HG03378 (cell line): ENCODE measurements at regions not wholly inside any gene's neighbourhood (a gene's known extent, or its start where the extent isn't known, plus 50 kb on each side); places are given as distances from the start of the nearest gene placed in this dataset.

ENCODE experiments used
- ATAC-seq: cut with Tn5 transposase; IDR thresholded peaks from one replicate; pipeline ENCODE4 v1.9.1; 2021; ENCODE audit warnings: mild to moderate bottlenecking, moderate library complexity; ENCODE audit not compliant: unreplicated experiment

DNA sequence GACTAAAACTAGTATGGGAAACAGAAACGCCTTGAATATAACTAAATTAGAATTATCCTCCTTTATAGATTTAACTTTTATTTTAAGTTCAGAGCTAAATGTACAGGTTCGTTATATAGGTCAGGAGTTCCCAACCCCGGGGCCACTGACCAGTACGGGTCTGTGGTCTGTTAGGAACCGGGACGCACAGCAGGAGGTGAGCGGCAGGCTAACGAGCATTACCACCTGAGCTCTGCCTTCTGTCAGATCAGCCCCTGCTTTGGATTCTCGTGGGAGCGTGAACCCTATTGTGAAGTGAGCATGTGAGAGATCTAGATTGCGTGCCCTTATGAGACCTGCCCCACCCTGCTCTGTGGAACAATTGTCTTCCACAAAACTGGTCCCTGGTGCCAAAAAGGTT lies 51.0 kb downstream of the FAT4 start:
- ATAC-seq, result no peak

DNA sequence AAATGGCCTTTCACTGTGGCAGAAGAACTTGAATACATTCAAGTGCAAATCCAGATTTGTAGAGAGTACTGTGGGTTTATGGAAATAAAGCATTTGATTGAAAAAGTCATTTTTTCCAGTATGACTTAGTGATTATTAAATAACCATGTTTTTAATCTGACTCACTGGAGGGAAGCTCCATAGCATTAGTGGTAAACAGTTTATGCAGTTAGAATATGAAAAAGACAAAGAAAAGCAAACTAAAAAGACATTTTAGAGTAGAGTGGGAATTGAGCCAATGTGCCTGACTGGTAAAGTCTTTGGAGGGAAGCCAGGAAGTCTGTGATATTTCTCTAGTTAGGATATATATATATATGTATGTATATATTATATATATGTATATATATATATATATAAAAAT lies 53.4 kb downstream of the FAT4 start:
- ATAC-seq, result no peak

- ATAC-seq, result no peak
Measured at GRCh38 chr4:125368671-125369081, 53.9 kb downstream of the FAT4 start.

DNA sequence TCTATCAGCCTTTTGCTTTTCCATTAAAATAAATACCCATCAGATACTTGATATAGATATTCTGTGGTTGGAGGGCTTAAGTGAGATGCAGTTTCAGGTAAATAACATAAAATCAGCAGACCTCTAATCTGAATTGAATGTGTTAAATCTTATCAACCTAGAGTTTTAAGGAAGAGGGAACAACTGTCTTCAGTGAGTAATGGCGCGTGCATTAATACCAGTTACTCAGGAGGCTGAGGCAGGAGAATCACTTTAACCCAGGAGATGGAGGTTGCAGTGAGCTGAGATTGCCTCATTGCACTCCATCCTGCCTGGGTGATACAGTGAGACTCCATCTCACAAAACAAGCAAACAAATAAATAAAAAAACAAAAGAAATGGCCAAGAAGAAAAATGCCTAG lies 54.3 kb downstream of the FAT4 start:
- no peak for ATAC-seq

DNA sequence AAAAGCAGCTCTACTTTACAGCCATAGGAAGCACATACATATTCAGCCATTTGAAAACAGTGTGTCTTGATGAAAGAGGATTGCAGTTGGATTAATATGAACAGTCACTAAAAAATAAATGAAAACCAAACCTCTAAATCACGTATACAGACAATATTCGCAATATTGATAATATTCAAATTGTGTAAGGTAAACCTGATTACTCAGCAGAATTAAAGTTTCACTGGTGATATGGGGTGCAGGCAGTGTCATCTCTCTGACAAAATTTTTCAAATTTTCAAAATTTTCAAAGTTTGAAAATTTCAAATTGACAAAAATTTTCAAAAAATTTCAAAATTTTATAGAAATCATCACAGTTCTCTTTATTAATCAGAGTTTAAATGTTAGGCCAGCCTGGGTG lies 55.7 kb downstream of the FAT4 start:
- ATAC-seq, result no peak

DNA sequence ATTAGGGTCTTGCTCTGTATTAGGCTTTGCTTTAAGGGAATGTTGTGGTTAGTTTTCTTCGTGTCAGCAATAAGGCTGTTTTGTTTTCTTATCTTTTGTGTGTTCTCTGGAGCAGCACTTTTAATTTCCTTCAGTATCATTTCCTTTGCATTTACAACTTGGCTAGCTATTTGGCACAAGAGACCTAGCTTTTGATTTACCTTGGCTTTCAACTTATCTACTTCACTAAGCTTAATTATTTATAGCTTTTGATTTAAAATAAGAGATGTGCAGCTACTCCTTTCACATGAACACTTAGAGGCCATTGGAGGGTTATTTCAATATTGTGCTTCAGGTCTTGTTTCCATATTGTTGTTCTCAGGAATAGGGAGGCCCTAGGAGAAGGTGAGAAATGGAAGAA lies 68.2 kb downstream of the FAT4 start:
- ATAC-seq, result no peak

- ATAC-seq, result no peak
Measured at GRCh38 chr4:125387770-125388169, 73.0 kb downstream of the FAT4 start.

DNA sequence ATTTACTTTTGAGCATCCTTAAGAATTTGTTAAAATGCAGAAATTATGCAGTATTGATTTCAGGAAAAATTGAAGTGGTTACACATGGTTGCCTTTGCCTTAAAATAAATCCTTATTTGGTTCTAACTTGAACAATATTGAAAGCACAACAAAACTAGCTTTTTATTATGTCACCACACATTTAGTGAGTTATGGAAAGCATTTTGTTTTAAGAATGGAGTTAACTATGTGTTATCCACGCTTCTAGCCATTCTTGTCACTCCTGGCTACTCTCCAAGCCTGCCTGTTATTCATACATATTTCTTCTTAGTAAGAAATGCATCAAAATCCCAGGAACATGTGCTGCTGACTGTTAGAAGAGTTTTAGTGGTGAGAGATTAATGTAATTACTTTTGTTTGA lies 73.9 kb downstream of the FAT4 start:
- no peak for ATAC-seq

DNA sequence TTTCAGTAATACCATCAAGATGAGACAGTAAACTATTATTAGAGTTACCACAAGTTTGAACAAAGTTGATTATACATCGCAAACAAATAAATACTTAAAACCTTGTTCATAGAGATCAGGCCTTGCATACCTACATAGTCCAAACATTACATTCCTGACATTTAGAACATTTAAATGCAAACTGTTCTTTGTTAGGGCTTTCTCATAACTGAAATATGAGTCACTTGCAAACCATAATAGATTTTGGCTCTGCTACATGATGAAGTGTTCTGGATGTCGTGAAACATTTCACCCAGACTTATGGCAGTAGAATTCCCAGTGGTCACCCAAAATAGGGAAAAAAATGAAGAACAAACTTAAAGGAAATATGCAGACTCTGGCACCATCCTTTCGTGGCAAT lies 75.0 kb downstream of the FAT4 start:
- no peak for ATAC-seq

DNA sequence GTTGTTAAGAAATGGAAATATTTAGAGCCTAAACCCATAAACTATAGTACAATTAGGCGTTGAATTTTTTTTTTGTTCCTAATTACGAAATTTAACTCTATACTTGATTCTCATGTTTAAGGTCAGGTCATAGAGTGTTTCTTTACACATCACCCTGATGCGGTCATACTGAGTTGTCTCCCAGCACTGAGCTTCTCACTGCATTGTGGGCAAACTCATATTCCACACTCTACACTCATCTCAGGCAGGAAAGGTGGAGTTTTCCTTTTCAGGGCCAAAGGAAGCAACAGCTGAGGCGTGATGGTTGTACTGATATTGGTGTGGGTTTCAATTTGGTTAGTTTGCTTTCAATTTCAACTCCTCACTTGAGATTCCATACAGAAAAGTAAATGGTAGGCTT lies 75.4 kb downstream of the FAT4 start:
- ATAC-seq, result no peak

DNA sequence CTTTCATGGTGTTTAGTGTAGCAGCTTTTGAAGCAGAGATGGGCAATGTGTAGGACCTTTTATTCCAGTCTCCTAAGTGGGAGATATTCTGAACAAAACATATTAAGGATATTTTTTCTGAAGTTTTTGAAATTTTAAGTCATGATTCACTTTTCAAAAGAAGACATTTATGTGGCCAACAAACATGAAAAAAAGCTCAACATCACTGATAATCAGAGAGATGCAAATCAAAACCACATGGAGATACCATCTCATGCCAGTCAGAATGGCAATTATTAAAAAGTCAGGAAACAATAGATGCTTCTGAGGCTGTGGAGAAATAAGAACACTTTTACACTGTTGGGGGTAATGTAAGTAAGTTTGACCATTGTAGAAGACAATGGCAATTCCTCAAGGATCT lies 76.0 kb downstream of the FAT4 start:
- ATAC-seq, result no peak

DNA sequence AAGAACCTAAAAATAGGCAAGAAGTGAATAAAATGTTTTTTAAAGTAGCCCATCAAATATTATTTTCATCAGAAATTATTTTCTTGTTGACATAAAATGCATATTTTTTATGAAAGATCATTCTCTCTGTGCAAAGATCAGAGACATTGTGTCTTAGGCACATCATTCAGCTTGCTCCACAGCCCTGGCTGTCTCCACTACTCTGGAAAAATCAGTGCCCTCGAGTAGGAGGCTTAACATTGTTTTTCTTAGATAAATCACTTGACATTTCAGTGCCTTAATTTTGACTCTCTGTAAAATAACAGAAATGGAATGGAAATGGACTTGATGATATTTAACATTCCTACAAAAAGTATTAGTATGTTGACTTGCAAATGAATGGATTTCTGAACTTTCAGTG lies 77.9 kb downstream of the FAT4 start:
- ATAC-seq, result no peak

DNA sequence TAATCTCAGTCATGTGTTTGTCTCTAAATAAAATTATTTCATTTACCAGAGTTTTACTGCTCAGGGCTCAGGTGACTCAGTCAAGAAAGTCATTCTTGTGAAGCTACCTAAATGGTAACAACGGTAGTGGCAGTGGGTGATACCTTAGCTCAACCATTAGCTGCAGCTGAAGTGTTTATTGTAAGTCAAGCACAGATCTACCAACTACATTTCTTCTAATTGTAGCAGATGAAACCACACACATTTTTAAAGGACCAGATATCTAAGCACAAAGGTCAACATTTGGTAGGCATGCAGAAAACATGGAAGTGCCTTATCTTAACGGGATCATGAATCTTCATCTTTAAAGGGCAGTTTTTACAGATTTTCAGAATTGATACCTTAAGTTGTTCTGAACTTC lies 79.1 kb downstream of the FAT4 start:
- no peak for ATAC-seq

GRCh38 chr4:125397226-125397625 lies 82.5 kb downstream of the FAT4 start:
- ATAC-seq, result no peak

GRCh38 chr4:125398263-125399002 lies 83.7 kb downstream of the FAT4 start:
- ATAC-seq, result no peak

DNA sequence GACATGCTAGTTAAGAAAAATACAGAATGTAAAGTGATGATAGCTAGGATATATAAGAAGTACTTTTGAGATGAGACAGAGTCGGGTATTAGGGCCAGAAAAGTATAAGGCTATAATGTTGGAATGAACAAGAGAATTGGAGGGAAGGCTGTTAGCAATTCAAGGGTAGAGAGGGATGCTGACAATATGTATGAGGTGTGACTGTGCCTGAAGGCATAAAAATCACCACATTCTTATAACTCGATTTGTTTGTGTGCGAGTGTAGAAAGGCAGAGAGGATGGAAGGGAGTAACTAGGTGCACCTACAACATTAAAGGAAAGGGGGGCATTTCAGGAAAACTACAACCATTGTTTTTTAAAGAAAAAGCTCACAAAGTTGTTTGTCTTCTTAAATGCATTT lies 86.0 kb downstream of the FAT4 start:
- no peak for ATAC-seq

GRCh38 chr4:125401784-125402183 lies 87.0 kb downstream of the FAT4 start:
- no peak for ATAC-seq

DNA sequence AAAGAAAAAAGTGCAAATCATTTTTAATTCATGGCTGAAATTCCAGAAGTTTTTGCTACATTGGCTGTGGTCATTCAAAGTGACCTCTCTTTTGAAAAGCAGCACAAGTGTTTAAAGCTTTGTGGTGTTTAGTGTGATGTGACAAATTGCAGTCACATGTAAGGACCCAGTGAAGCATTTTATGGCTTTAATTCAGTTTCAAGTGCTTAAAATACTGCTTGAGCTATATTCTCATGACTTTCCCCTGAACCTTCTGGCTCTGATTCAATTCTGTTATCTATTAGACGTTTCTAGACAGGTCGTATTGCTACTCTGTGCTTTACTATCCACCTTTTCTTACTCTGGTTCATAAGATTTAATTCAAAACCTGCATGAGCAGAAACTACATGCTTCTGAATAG lies 105.8 kb downstream of the FAT4 start:
- ATAC-seq, result no peak

GRCh38 chr4:125421547-125421946 lies 106.8 kb downstream of the FAT4 start:
- no peak for ATAC-seq

- no peak for ATAC-seq
Measured at GRCh38 chr4:125423124-125423523, 108.4 kb downstream of the FAT4 start.

DNA sequence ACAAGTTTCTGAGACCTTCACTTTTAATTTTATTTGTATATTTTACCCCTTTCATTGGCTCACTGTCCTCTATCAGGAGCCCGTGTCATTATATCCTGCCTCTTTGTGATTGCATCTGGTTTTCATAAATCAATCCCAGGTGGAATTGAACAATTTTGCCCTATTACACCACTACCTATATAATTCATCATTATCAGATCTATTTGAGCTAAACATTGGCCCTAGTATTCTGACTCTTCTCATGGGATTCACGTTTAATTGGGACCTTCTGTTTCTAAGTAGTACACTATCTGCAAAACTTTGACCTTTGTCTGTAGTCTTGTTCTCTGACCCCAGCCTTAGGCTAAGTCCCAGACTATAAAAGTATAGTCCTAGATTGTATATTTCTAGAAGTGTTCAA lies 114.1 kb downstream of the FAT4 start:
- ATAC-seq, result no peak

DNA sequence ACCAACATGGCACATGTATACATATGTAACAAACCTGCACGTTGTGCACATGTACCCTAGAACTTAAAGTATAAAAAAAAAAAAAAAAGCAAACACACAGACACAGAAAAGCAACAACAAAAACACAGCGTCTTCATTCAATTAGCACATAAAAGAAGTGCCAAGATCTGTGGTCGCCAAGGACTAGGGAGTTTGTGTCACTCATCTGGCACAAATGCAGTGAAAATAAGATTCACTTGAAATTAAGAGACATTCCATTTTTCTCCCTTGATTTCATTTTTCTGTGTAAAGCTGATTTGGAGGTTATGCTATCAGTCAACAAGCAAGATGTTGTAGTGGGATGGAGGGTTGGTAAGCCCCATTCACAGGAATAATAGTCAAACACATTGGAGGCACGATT lies 115.3 kb downstream of the FAT4 start:
- ATAC-seq, result no peak

- no peak for ATAC-seq
Measured at GRCh38 chr4:125432078-125432477, 117.3 kb downstream of the FAT4 start.
